ENCODE measurements at regions not wholly inside any gene's neighbourhood (a gene's known extent, or its start where the extent isn't known, plus 50 kb on each side); places are given as distances from the start of the nearest gene placed in this dataset.
A peak's percentile ranks its signal among the peaks of the same experiment; 100 is the strongest.

- DNase-seq (no peak), ATAC-seq (ENCODE audit: low read depth) (no peak)
- H3K27ac Mint-ChIP-seq, result no peak overlapping the region
- H3K9me3 ChIP-seq (ENCODE audit: control extremely low read depth in 1 of 3, control insufficient read depth in 2 of 3, insufficient read depth in 1 of 3, low read length in 2 of 3), result no peaks in the 10 kb centered on the region
- no peaks in the 10 kb centered on the region for H3K4me1 Mint-ChIP-seq
- no peaks in the 10 kb centered on the region for H3K9me3 Mint-ChIP-seq (ENCODE audit: insufficient read depth)
- H3K27me3 ChIP-seq (replicated peaks in 1 of 4; ENCODE audit: control extremely low read depth in 1 of 4, control insufficient read depth in 3 of 4, insufficient read depth in 4 of 4, low read length in 3 of 4), result no peaks in the 10 kb centered on the region
- H4K20me1 ChIP-seq (ENCODE audit: control insufficient read depth, insufficient read depth, low read length, poor library complexity, severe bottlenecking), result no peaks in the 10 kb centered on the region
- no peaks in the 10 kb centered on the region for H3K36me3 ChIP-seq (replicated peaks in 1 of 2; ENCODE audit: control extremely low read depth in 1 of 2, control insufficient read depth in 1 of 2, extremely low read depth in 1 of 2, insufficient read depth in 2 of 2, low read length in 1 of 2)
- no CpG with 5 or more reads among the region's 2 CpGs for whole genome bisulfite sequencing (ENCODE audit: insufficient coverage)
- no peak overlapping the region for H3K4me2 ChIP-seq (replicated peaks; ENCODE audit: low read depth, low read length, poor library complexity, severe bottlenecking)
- TF ChIP-seq EZH2 (IDR thresholded peaks at IDR 0.05; ENCODE audit: borderline replicate concordance, insufficient read depth, low read depth, low read length, poor library complexity, severe bottlenecking), result no peak
- TF ChIP-seq, protein P1, sequence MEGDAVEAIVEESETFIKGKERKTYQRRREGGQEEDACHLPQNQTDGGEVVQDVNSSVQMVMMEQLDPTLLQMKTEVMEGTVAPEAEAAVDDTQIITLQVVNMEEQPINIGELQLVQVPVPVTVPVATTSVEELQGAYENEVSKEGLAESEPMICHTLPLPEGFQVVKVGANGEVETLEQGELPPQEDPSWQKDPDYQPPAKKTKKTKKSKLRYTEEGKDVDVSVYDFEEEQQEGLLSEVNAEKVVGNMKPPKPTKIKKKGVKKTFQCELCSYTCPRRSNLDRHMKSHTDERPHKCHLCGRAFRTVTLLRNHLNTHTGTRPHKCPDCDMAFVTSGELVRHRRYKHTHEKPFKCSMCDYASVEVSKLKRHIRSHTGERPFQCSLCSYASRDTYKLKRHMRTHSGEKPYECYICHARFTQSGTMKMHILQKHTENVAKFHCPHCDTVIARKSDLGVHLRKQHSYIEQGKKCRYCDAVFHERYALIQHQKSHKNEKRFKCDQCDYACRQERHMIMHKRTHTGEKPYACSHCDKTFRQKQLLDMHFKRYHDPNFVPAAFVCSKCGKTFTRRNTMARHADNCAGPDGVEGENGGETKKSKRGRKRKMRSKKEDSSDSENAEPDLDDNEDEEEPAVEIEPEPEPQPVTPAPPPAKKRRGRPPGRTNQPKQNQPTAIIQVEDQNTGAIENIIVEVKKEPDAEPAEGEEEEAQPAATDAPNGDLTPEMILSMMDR (IDR thresholded peaks at IDR 0.05), result no peak
- no peak overlapping the region for H3K4me3 ChIP-seq (ENCODE audit: control extremely low read depth in 1 of 5, extremely low read depth in 1 of 5, insufficient read depth in 1 of 5, low read depth in 2 of 5, low read length in 4 of 5)
- H3K9ac ChIP-seq (ENCODE audit: low read length), result no peak overlapping the region
- H3K27me3 Mint-ChIP-seq, result no peaks in the 10 kb centered on the region
- H3K4me3 Mint-ChIP-seq, result no peak overlapping the region
- ChIA-PET POLR2A (no interaction called here), CTCF (no interaction called here)
- H3K79me2 ChIP-seq (ENCODE audit: control insufficient read depth, insufficient read depth, low read length), result no peaks in the 10 kb centered on the region
- no peak overlapping the region for H2AFZ ChIP-seq (ENCODE audit: insufficient read depth, low read depth, low read length, poor library complexity, severe bottlenecking)
- H3K27ac ChIP-seq (ENCODE audit: low read length in 2 of 2), result no peak overlapping the region
- H3K4me1 ChIP-seq (ENCODE audit: control insufficient read depth in 2 of 2, insufficient read depth in 2 of 2, low read length in 2 of 2), result no peaks in the 10 kb centered on the region
- intact Hi-C loops (cut with micrococcal nuclease), result no loop called here
These were observed 516.7 kb downstream of the KCNJ3 start for GRCh38 chr2:155215037-155215707.

DNA sequence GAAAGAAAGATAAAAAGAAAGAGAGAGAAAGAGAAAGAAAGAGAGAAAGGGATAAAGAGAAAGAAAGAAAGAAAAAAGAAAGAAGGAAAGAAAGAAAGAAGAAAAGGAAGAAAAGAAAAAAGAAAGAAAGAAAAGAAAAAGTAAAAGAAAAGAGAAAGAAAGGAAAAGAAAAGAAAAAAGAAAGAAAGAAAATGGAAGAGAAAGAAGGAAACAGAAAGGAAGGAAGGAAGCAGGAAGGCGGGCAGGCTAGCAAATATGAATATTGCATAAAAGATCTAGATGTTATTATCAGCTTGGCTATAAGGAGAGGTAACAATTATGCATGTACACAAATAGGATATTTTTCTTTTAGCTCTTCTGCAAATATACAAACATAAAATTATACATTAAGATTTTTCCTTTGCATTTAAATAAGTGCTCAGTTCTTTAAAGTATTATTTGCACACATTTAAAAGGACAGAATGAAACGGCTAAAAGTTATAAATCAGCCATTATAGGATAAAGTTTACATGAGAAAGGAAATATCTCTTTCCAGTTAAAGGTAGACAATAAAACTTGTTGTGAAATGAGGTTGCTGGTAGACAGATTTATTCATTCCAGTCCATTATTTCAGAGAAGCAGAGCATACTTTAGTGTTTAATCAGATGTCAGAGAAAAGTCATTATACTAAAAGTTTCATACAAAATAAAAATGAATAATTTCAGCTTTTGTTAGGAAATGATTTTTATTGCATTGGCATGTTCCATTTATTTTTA is 511.4 kb downstream of the KCNJ3 start:
- Histone ChIP-seq H4K20me1 (ENCODE audit: control insufficient read depth, insufficient read depth, low read length, poor library complexity, severe bottlenecking) (no peaks in the 10 kb centered on the region), H3K27me3 (replicated peaks in 1 of 4; ENCODE audit: control extremely low read depth in 1 of 4, control insufficient read depth in 3 of 4, insufficient read depth in 4 of 4, low read length in 3 of 4) (no peaks in the 10 kb centered on the region), H3K79me2 (ENCODE audit: control insufficient read depth, insufficient read depth, low read length) (no peaks in the 10 kb centered on the region), H3K4me3 (ENCODE audit: control extremely low read depth in 1 of 5, extremely low read depth in 1 of 5, insufficient read depth in 1 of 5, low read depth in 2 of 5, low read length in 4 of 5) (no peak overlapping the region), H3K9me3 (ENCODE audit: control extremely low read depth in 1 of 3, control insufficient read depth in 2 of 3, insufficient read depth in 1 of 3, low read length in 2 of 3) (no peaks in the 10 kb centered on the region), H3K27ac (ENCODE audit: low read length in 2 of 2) (no peak overlapping the region), H3K4me2 (replicated peaks; ENCODE audit: low read depth, low read length, poor library complexity, severe bottlenecking) (no peak overlapping the region), H3K9ac (ENCODE audit: low read length) (no peak overlapping the region), H3K36me3 (replicated peaks in 1 of 2; ENCODE audit: control extremely low read depth in 1 of 2, control insufficient read depth in 1 of 2, extremely low read depth in 1 of 2, insufficient read depth in 2 of 2, low read length in 1 of 2) (no peaks in the 10 kb centered on the region), H2AFZ (ENCODE audit: insufficient read depth, low read depth, low read length, poor library complexity, severe bottlenecking) (no peak overlapping the region), H3K4me1 (ENCODE audit: control insufficient read depth in 2 of 2, insufficient read depth in 2 of 2, low read length in 2 of 2) (no peaks in the 10 kb centered on the region)
- Mint-ChIP-seq H3K27ac (no peak overlapping the region), H3K9me3 (ENCODE audit: insufficient read depth) (no peaks in the 10 kb centered on the region), H3K4me1 (no peaks in the 10 kb centered on the region), H3K27me3 (no peaks in the 10 kb centered on the region), H3K4me3 (no peak overlapping the region)
- DNase-seq, result no peak
- no CpG with 5 or more reads among the region's 2 CpGs for WGBS (ENCODE audit: insufficient coverage)
- intact Hi-C loops (cut with micrococcal nuclease), result no loop called here
- TF ChIP-seq EZH2 (IDR thresholded peaks at IDR 0.05; ENCODE audit: borderline replicate concordance, insufficient read depth, low read depth, low read length, poor library complexity, severe bottlenecking), result no peak
- TF ChIP-seq, protein P1 (IDR thresholded peaks at IDR 0.05), result peak; percentile 53
- no peak for ATAC-seq (ENCODE audit: low read depth)
- ChIA-PET POLR2A (no interaction called here), CTCF (no interaction called here)

Data from B cell (primary cell).